ENCODE measurements at regions not wholly inside any gene's neighbourhood (a gene's known extent, or its start where the extent isn't known, plus 50 kb on each side); places are given as distances from the start of the nearest gene placed in this dataset.

GRCh38 chr11:104727095-104727494 lies 171.2 kb downstream of the CASP12 start:
- no peak for DNase-seq (ENCODE audit: low read depth in 2 of 2)
- Histone ChIP-seq H3K36me3 (ENCODE audit: control insufficient read depth, insufficient read depth, low read length) (no peaks in the 10 kb centered on the region), H3K27me3 (ENCODE audit: control insufficient read depth, insufficient read depth, low read length) (no peaks in the 10 kb centered on the region), H3K4me3 (replicated peaks in 1 of 4; ENCODE audit: control extremely low read depth in 1 of 4, insufficient read depth in 1 of 4, low read depth in 3 of 4, low read length in 4 of 4) (no peak overlapping the region), H3K4me2 (ENCODE audit: extremely low read depth, insufficient read depth, low read length) (no peak overlapping the region), H3K4me1 (ENCODE audit: control insufficient read depth, extremely low read depth, insufficient read depth, low read length) (no peaks in the 10 kb centered on the region), H3K9me3 (ENCODE audit: control insufficient read depth, insufficient read depth, low read depth, low read length) (no peaks in the 10 kb centered on the region), H4K20me1 (ENCODE audit: control insufficient read depth, extremely low read depth, insufficient read depth, low read length) (no peaks in the 10 kb centered on the region), H3K9ac (ENCODE audit: insufficient read depth, low read length) (no peak overlapping the region), H3K79me2 (ENCODE audit: control insufficient read depth, insufficient read depth, low read length) (no peaks in the 10 kb centered on the region), H2AFZ (ENCODE audit: low read length) (no peak overlapping the region), H3K27ac (ENCODE audit: insufficient read depth, low read length) (no peak overlapping the region)
- no peak for TF ChIP-seq CTCF (conservative IDR thresholded peaks at IDR 0.05 in 1 of 2, IDR thresholded peaks at IDR 0.05 in 1 of 2; ENCODE audit: low read depth in 1 of 2, low read length in 2 of 2)
- no peak for TF ChIP-seq EZH2 (IDR thresholded peaks at IDR 0.05; ENCODE audit: low read length, missing control alignments)

- TF ChIP-seq CTCF (conservative IDR thresholded peaks at IDR 0.05 in 1 of 2, IDR thresholded peaks at IDR 0.05 in 1 of 2; ENCODE audit: low read depth in 1 of 2, low read length in 2 of 2) (no peak), EZH2 (IDR thresholded peaks at IDR 0.05; ENCODE audit: low read length, missing control alignments) (no peak)
- no peak for DNase-seq (ENCODE audit: low read depth in 2 of 2)
- no peak overlapping the region for H3K4me2 ChIP-seq (ENCODE audit: extremely low read depth, insufficient read depth, low read length)
Measured at GRCh38 chr11:104725796-104726408, 172.4 kb downstream of the CASP12 start.

GRCh38 chr11:104713401-104713800 lies 184.9 kb downstream of the CASP12 start:
- no peak overlapping the region for H2AFZ ChIP-seq (ENCODE audit: low read length)
- H3K79me2 ChIP-seq (ENCODE audit: control insufficient read depth, insufficient read depth, low read length) = no peaks in the 10 kb centered on the region
- H3K9ac ChIP-seq (ENCODE audit: insufficient read depth, low read length) = no peak overlapping the region
- no peak overlapping the region for H3K4me3 ChIP-seq (replicated peaks in 1 of 4; ENCODE audit: control extremely low read depth in 1 of 4, insufficient read depth in 1 of 4, low read depth in 3 of 4, low read length in 4 of 4)
- peak; percentile 62 to 79 for DNase-seq (ENCODE audit: low read depth in 2 of 2)
- no peaks in the 10 kb centered on the region for H4K20me1 ChIP-seq (ENCODE audit: control insufficient read depth, extremely low read depth, insufficient read depth, low read length)
- no peaks in the 10 kb centered on the region for H3K27me3 ChIP-seq (ENCODE audit: control insufficient read depth, insufficient read depth, low read length)
- no peaks in the 10 kb centered on the region for H3K4me1 ChIP-seq (ENCODE audit: control insufficient read depth, extremely low read depth, insufficient read depth, low read length)
- no peak overlapping the region for H3K4me2 ChIP-seq (ENCODE audit: extremely low read depth, insufficient read depth, low read length)
- H3K27ac ChIP-seq (ENCODE audit: insufficient read depth, low read length) = no peak overlapping the region
- H3K36me3 ChIP-seq (ENCODE audit: control insufficient read depth, insufficient read depth, low read length) = no peaks in the 10 kb centered on the region
- no peaks in the 10 kb centered on the region for H3K9me3 ChIP-seq (ENCODE audit: control insufficient read depth, insufficient read depth, low read depth, low read length)
- no peak for TF ChIP-seq CTCF (conservative IDR thresholded peaks at IDR 0.05 in 1 of 2, IDR thresholded peaks at IDR 0.05 in 1 of 2; ENCODE audit: low read depth in 1 of 2, low read length in 2 of 2)
- TF ChIP-seq EZH2 (IDR thresholded peaks at IDR 0.05; ENCODE audit: low read length, missing control alignments) = no peak

More at GRCh38 chr11:104725796-104726408, 172.4 kb downstream of the CASP12 start:
- H3K27me3 ChIP-seq (ENCODE audit: control insufficient read depth, insufficient read depth, low read length) = no peaks in the 10 kb centered on the region
- no peak overlapping the region for H3K4me3 ChIP-seq (replicated peaks in 1 of 4; ENCODE audit: control extremely low read depth in 1 of 4, insufficient read depth in 1 of 4, low read depth in 3 of 4, low read length in 4 of 4)
- H3K27ac ChIP-seq (ENCODE audit: insufficient read depth, low read length) = no peak overlapping the region
- no peak overlapping the region for H3K9ac ChIP-seq (ENCODE audit: insufficient read depth, low read length)
- H2AFZ ChIP-seq (ENCODE audit: low read length) = no peak overlapping the region
- no peaks in the 10 kb centered on the region for H4K20me1 ChIP-seq (ENCODE audit: control insufficient read depth, extremely low read depth, insufficient read depth, low read length)
- no peaks in the 10 kb centered on the region for H3K9me3 ChIP-seq (ENCODE audit: control insufficient read depth, insufficient read depth, low read depth, low read length)
- H3K4me1 ChIP-seq (ENCODE audit: control insufficient read depth, extremely low read depth, insufficient read depth, low read length) = no peaks in the 10 kb centered on the region
- no peaks in the 10 kb centered on the region for H3K79me2 ChIP-seq (ENCODE audit: control insufficient read depth, insufficient read depth, low read length)
- no peaks in the 10 kb centered on the region for H3K36me3 ChIP-seq (ENCODE audit: control insufficient read depth, insufficient read depth, low read length)
